ENCODE measurements at regions not wholly inside any gene's neighbourhood (a gene's known extent, or its start where the extent isn't known, plus 50 kb on each side); places are given as distances from the start of the nearest gene placed in this dataset.

DNA sequence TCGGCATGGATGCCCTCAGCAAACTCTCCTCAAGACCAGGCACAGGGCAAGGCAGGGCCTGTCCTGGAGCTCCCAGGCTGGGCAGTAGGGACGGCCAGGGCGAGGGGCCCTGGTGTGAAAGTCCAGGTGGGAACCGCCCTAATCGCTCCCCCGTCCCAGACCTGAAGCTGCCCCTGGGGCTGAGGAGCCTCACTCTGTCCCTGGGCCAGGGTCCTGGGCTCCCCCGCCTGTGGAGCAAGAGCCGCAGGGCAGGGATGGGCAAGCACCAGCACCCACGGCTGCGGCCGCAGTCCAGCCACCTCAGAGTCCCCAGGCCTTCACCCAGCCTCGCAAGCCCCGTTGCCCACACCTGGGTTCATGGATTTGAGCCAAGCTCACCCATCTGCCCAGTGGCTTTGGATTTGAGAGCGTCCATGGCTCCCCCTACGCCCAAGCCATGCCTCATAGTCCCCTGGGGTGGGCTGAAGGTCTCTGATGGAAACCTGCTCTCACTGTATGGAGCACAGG is 102.4 kb upstream of the C14orf180 start:
- DNase-seq (ENCODE audit: low read depth, low spot score) (no peak), FAIRE-seq (no peak)
- Histone ChIP-seq H3K9ac (ENCODE audit: control insufficient read depth, extremely low read depth, insufficient read depth, low read length) (no peak overlapping the region), H3K4me2 (ENCODE audit: control insufficient read depth, extremely low read depth, insufficient read depth, low read depth, low read length) (no peak overlapping the region), H3K4me1 (ENCODE audit: control insufficient read depth, extremely low read depth, insufficient read depth, low read length) (no peaks in the 10 kb centered on the region), H3K9me3 (ENCODE audit: control insufficient read depth, low read depth, low read length) (no peaks in the 10 kb centered on the region), H4K20me1 (ENCODE audit: control insufficient read depth, extremely low read depth, insufficient read depth, low read length) (no peaks in the 10 kb centered on the region), H3K79me2 (ENCODE audit: control insufficient read depth, insufficient read depth, low read length) (no peaks in the 10 kb centered on the region), H3K9me1 (ENCODE audit: control insufficient read depth, extremely low read depth, insufficient read depth, low read length) (no peaks in the 10 kb centered on the region), H2AFZ (ENCODE audit: control insufficient read depth, low read length) (no peak overlapping the region), H3K36me3 (ENCODE audit: control insufficient read depth in 2 of 2, extremely low read depth in 1 of 2, insufficient read depth in 2 of 2, low read length in 2 of 2) (no peaks in the 10 kb centered on the region), H3K27me3 (ENCODE audit: control insufficient read depth, extremely low read depth, insufficient read depth, low read length) (no peaks in the 10 kb centered on the region), H3K4me3 (ENCODE audit: control insufficient read depth in 2 of 3, extremely low read depth in 1 of 3, insufficient read depth in 2 of 3, low read depth in 1 of 3, low read length in 3 of 3) (no peak overlapping the region), H3K27ac (ENCODE audit: control insufficient read depth, insufficient read depth, low read length) (no peak overlapping the region)
- dilution Hi-C loops (cut with MboI; ENCODE audit: extremely low pct_ligation_motif_present, low sequenced_read_pairs) = no loop called here
- TF ChIP-seq EZH2 (IDR thresholded peaks at IDR 0.05; ENCODE audit: low read length) = no peak
- TF ChIP-seq, protein P1, sequence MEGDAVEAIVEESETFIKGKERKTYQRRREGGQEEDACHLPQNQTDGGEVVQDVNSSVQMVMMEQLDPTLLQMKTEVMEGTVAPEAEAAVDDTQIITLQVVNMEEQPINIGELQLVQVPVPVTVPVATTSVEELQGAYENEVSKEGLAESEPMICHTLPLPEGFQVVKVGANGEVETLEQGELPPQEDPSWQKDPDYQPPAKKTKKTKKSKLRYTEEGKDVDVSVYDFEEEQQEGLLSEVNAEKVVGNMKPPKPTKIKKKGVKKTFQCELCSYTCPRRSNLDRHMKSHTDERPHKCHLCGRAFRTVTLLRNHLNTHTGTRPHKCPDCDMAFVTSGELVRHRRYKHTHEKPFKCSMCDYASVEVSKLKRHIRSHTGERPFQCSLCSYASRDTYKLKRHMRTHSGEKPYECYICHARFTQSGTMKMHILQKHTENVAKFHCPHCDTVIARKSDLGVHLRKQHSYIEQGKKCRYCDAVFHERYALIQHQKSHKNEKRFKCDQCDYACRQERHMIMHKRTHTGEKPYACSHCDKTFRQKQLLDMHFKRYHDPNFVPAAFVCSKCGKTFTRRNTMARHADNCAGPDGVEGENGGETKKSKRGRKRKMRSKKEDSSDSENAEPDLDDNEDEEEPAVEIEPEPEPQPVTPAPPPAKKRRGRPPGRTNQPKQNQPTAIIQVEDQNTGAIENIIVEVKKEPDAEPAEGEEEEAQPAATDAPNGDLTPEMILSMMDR (optimal IDR thresholded peaks at IDR 0.05 in 1 of 3, IDR thresholded peaks at IDR 0.05 in 1 of 3, conservative IDR thresholded peaks at IDR 0.05 in 1 of 3; ENCODE audit: extremely low read depth in 1 of 3, insufficient read depth in 2 of 3, low read length in 3 of 3) = no peak

DNA sequence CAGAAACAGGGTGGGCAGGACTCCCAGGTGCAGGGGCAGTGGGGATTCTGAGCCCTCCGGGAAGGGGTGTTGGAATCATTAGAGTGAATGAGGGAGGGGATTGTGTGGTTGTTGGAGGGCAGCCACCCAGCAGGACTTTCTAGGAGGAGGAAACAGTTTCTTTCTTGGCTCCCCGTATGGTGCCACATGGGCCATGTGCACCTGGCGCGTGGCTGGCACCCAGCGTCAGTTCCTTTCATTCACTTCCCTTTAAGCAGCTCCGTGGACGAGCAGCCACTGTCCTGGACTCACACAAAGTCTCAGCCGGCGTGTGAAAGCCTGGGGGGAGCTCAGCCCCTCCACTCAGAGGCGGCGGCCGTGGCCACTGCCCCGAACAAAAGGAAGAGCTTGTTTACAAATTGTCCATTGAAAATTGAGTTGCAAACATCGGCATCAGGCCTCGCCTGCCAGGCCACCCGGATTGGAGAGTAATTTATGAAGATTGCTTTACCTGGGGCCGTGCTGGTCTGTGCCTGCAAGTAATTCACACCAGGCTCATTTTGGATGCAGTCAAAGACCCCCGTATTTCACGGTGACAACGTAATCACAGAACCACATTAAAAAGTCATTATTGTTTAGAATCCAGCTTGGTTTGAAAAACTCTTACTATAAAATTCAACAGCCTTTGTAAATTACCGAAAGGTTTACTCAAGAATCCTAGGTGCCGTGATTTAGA is 101.7 kb upstream of the C14orf180 start:
- no peaks in the 10 kb centered on the region for H3K4me1 ChIP-seq (ENCODE audit: control insufficient read depth, extremely low read depth, insufficient read depth, low read length)
- no peak overlapping the region for H2AFZ ChIP-seq (ENCODE audit: control insufficient read depth, low read length)
- no peaks in the 10 kb centered on the region for H3K9me3 ChIP-seq (ENCODE audit: control insufficient read depth, low read depth, low read length)
- no peak overlapping the region for H3K4me3 ChIP-seq (ENCODE audit: control insufficient read depth in 2 of 3, extremely low read depth in 1 of 3, insufficient read depth in 2 of 3, low read depth in 1 of 3, low read length in 3 of 3)
- H3K9me1 ChIP-seq (ENCODE audit: control insufficient read depth, extremely low read depth, insufficient read depth, low read length) = no peaks in the 10 kb centered on the region
- H4K20me1 ChIP-seq (ENCODE audit: control insufficient read depth, extremely low read depth, insufficient read depth, low read length) = no peaks in the 10 kb centered on the region
- H3K27ac ChIP-seq (ENCODE audit: control insufficient read depth, insufficient read depth, low read length) = no peak overlapping the region
- no peaks in the 10 kb centered on the region for H3K36me3 ChIP-seq (ENCODE audit: control insufficient read depth in 2 of 2, extremely low read depth in 1 of 2, insufficient read depth in 2 of 2, low read length in 2 of 2)
- no peaks in the 10 kb centered on the region for H3K27me3 ChIP-seq (ENCODE audit: control insufficient read depth, extremely low read depth, insufficient read depth, low read length)
- dilution Hi-C loops (cut with MboI; ENCODE audit: extremely low pct_ligation_motif_present, low sequenced_read_pairs) = no loop called here
- no peaks in the 10 kb centered on the region for H3K79me2 ChIP-seq (ENCODE audit: control insufficient read depth, insufficient read depth, low read length)
- TF ChIP-seq, protein P1 (optimal IDR thresholded peaks at IDR 0.05 in 1 of 3, IDR thresholded peaks at IDR 0.05 in 1 of 3, conservative IDR thresholded peaks at IDR 0.05 in 1 of 3; ENCODE audit: extremely low read depth in 1 of 3, insufficient read depth in 2 of 3, low read length in 3 of 3) = no peak
- no peak for TF ChIP-seq EZH2 (IDR thresholded peaks at IDR 0.05; ENCODE audit: low read length)
- FAIRE-seq (no peak), DNase-seq (ENCODE audit: low read depth, low spot score) (no peak)
- H3K4me2 ChIP-seq (ENCODE audit: control insufficient read depth, extremely low read depth, insufficient read depth, low read depth, low read length) = no peak overlapping the region
- H3K9ac ChIP-seq (ENCODE audit: control insufficient read depth, extremely low read depth, insufficient read depth, low read length) = no peak overlapping the region
